HG03039 (cell line): ENCODE measurements at regions not wholly inside any gene's neighbourhood (a gene's known extent, or its start where the extent isn't known, plus 50 kb on each side); places are given as distances from the start of the nearest gene placed in this dataset.
"Not testable (repeated sequence)": the region's sequence is repeated elsewhere in the genome, so short reads cannot be mapped to it uniquely, and the experiment has no call there.

ENCODE experiments used
- ATAC-seq: cut with Tn5 transposase; IDR thresholded peaks from one replicate; pipeline ENCODE4 v1.9.1; 2021; ENCODE audit warnings: mild to moderate bottlenecking, moderate library complexity; ENCODE audit not compliant: unreplicated experiment

DNA sequence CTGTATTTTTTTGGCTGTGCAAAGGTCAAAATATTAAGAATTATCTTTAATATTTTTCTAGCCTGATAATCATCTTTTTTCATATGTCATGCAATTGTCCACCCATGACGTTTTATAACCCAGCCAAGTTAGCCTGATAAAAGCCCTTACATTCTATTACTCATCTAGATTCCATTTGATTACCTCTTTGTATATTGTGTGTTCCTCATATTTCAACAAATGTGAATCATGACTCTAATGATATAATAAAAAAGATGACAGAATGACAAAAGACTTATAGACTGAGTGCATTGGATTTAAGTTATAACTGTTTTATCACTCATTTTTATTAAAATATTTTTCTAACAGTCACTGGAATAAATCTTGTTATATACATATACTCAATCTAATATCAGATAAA is 1560.0 kb upstream of the LRRTM3 start:
- no peak for ATAC-seq

- ATAC-seq: no peak
Measured at GRCh38 chr10:65367706-65368105, 1558.1 kb upstream of the LRRTM3 start.

GRCh38 chr10:65375528-65375927 is 1550.3 kb upstream of the LRRTM3 start:
- ATAC-seq: no peak

- no peak for ATAC-seq
Measured at GRCh38 chr10:65377687-65378086, 1548.1 kb upstream of the LRRTM3 start.

DNA sequence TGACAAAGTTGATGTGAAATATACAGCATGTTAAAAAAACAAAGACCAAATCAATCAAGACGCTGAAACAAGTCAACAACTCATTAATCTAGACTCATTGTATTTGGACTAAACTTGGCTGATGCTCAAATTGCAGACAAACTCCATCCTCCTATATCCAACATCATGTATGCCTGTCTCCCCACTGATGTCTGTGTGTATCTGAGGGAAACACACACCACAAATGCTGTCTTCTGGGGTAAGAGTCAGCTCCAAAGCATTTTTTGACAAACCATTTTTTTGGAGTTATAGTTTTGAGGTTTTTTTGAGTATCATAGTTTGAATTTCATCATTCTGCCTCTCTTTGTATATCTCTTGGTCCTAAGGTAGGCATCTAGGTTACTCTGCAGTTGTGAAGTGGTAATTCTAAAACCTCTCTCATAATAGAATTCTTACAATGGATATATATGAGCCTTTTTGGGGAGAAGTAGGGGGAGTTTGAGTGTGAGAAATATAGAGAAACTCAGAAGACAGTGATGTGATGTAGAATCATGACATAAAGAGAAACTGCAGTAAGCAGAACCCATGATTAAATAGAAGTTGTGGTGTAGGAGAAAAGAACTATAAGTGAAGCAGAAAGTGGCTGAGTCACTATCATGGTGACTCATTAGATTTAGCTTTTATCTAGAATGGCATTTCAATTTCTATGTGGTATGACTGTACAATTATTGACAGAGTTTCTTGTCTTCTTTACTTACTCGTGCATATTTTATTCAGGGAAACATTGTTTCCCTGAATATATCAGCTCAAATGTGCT is 1531.1 kb upstream of the LRRTM3 start:
- no peak for ATAC-seq

DNA sequence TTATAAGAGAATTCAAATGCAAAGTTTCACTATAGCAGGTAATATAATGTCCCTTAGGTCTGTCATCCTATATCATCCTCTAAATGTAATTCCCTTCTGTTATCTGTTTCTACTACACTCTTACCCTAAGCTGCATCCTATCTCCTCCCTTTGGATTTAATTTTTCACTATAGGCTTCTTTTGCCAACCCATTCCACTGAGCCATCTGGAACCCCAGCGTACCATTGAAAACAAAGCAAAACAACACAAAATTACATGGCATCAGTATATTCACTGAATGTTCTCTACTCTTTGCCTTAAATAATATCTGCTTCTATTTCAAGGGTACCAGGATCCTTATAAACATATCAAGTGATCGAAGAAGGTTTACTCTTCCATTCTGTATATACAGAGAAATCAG is 1530.2 kb upstream of the LRRTM3 start:
- ATAC-seq: no peak

- no peak for ATAC-seq
Measured at GRCh38 chr10:65396997-65397396, 1528.8 kb upstream of the LRRTM3 start.

DNA sequence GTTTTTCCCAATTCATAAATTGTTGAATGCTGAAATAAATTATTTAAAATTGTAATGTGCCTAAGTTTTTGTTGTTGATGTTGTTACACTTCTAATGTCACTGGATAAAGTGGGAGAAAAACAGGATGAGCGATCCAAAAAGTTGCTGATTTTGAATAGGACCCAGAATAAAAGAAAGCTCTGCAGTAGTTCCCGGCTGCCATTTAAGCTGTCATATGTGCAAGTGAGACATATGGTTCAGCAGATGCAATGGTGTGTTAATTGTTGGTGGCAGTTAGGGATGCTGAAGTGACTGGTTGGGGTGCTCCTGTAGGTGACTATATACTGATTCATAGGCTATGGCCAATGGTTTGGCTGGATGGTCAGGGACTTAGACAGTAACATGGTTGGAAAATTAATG is 1517.4 kb upstream of the LRRTM3 start:
- no peak for ATAC-seq

GRCh38 chr10:65413001-65413400 is 1512.8 kb upstream of the LRRTM3 start:
- ATAC-seq: no peak

DNA sequence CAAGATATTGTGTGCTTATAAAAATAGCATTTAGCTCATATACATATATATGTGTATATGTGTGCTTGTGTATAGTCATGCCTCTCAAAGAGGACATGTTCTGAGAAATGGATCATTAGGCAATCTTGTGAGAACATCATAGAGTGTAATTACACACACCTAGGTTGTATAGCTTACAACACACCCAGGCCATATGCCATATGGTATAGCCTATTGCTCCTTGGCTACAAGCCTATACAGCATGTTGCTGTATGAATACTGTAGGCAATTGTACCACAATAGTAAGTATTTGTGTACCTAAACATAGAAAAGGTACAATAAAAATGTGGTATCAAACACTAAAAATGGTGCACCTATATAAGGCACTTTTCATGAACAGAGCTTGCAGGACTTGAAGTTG is 1510.5 kb upstream of the LRRTM3 start:
- no peak for ATAC-seq

DNA sequence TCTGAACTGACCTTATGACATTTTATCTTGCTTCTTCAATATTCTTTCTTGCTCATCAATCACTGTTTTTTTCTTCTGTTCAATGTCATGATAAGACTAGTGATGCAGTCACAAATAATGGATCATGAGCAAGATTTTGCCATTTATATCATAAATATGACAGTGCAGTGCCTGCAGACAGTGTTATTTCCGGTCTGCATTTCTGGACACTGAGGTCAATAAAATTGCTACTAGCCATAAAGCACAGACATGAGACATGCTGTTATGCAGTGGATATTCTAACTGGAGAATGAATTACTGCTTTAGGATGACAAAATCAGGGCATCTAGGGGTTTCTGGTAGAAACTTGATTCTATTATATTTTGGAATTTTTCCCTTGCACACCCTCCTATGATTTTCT is 1509.7 kb upstream of the LRRTM3 start:
- no peak for ATAC-seq

DNA sequence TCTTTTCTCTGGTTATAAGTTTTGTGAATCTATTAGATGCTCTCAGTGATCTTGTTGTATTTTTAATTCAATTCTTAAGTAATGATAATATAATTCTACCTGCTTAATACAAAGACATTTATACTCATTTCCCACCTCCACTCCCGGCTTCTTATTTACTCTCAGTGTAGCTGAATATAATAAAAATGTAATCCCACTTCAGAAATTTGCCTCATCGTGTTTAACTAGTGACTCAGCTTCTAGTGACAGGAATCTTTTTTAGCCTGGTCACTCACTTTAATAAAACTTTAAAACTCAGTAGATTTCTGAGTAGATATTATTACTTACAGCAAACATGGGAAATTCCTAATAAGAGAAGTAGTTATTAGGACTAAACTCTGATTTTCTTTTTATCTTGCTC is 1506.2 kb upstream of the LRRTM3 start:
- ATAC-seq: no peak

- no peak for ATAC-seq
Measured at GRCh38 chr10:65423043-65423442, 1502.8 kb upstream of the LRRTM3 start.

GRCh38 chr10:65429381-65429780 is 1496.5 kb upstream of the LRRTM3 start:
- not testable (repeated sequence) for ATAC-seq

- ATAC-seq: no peak
Measured at GRCh38 chr10:65430979-65431378, 1494.9 kb upstream of the LRRTM3 start.

DNA sequence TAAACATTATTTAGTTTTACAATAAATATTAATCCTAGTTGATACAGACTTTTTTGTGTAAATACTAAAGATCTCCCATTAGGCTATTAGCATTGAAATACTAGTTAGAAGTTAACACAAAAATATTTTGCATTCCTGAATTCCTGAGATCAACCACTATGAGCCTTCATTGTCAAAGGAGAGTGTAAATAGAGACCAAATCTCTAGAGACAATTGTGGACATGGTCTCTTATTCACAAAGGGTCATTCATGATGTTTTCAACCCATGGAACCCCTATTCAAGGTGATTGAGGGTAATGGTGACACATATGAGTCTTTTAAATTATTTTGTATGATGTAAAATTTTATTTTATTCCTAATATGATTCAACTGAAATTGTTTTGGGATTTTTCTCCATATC is 1454.8 kb upstream of the LRRTM3 start:
- ATAC-seq: no peak

- no peak for ATAC-seq
Measured at GRCh38 chr10:65482848-65483247, 1443.0 kb upstream of the LRRTM3 start.

DNA sequence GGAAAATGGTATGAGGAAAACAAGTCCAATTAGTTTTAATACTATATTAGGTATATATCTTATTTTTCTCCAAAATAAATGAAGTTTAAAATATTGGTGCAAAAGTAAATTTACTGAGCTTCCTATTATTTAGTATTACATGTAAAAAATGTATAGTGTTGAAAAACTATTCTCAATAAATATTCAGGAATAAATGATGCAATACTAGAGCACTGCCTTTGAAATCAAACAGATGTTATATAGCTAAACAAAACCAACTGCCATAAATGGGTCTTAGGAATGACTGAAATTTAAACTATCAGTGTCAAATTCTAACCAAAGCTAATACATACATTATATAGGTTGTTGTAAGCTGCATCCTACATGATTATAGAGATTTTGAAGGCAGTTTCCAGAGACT is 1434.0 kb upstream of the LRRTM3 start:
- no peak for ATAC-seq

DNA sequence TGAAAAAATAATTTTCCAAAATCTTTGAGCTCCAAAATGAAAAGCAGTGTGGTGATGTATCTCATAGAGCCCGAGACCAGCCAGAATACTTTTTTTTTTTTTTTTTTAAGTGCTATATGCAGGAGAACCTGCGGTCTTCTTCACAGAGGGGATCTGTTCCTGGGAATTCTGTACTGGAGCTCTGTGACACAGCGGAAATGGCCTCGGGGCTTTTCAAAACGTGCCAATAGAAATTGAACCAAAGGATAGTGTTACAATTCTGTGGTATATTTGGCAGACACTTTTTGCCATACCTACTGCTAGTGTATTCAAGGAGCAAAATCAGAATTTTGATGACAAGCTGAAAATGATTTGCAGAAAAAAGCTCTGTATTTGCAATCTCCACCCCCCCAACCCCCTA is 1429.3 kb upstream of the LRRTM3 start:
- ATAC-seq: no peak

- no peak for ATAC-seq
Measured at GRCh38 chr10:65497837-65498236, 1428.0 kb upstream of the LRRTM3 start.

- no peak for ATAC-seq
Measured at GRCh38 chr10:65500716-65501115, 1425.1 kb upstream of the LRRTM3 start.

DNA sequence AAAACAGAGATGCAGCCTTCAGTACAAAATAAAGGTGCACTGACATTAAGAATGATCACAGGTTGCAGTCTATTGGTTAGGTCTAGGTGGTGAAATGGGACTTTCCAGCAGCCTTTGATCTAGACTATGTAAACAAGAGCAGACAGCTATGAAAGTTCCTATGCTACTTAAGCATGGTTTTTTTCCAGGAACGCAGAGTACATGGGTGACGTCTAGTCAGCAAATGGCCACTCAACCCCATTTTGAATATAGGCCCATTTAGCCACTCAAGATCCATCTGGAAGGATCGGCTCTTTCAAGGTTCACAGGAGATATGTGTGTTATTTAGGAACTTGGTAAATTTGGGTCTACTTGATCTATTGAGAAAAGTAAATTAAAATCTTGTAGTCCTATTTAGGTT is 1424.6 kb upstream of the LRRTM3 start:
- peak; percentile 62 for ATAC-seq

DNA sequence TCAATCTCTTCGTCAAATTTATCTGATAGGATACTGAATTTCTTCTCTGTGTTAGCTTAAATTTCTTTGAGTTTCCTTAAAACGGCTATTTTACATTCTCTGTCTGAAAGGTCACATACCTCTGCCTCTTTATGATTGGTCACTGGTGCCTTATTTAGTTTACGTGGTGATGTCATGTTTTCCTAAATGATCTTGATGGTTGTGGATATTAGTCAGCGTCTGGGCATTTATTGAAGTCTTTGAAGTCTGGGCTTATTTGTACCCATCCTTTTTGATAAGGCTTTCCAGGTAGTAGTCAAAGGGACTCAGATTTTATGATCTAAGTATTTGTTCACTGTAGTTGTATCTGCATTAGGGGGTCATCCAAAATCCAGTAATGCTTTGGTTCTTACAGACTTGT is 1407.5 kb upstream of the LRRTM3 start:
- ATAC-seq: no peak
